Vagina (tissue), 2 donors: ENCODE measurements at regions not wholly inside any gene's neighbourhood (a gene's known extent, or its start where the extent isn't known, plus 50 kb on each side); places are given as distances from the start of the nearest gene placed in this dataset.

Source experiments
- CTCF ChIP-seq, 3 experiments: fragments of 450-650 bp in 2 of 3; fragments of 200-600 bp in 1 of 3; sonication (generic) in 1 of 3; IDR thresholded peaks; one replicate each; pipeline ENCODE4 v1.5.1; 2017 to 2019; ENCODE audit warnings: antibody characterized with exemption in 3 of 3, mild to moderate bottlenecking in 2 of 3, moderate library complexity in 2 of 3
- POLR2A ChIP-seq, 2 donors: fragments of 450-650 bp; IDR thresholded peaks; one replicate each; pipeline ENCODE4 v1.6.1; 2017; ENCODE audit warnings: antibody characterized with exemption in 2 of 2, mild to moderate bottlenecking in 2 of 2, moderate library complexity in 2 of 2
- POLR2AphosphoS5 ChIP-seq, 2 donors: sonication (generic); formaldehyde crosslinking; IDR thresholded peaks; one replicate each; pipeline ENCODE4 v1.9.0; 2017; ENCODE audit warnings: antibody characterized with exemption in 2 of 2, mild to moderate bottlenecking in 2 of 2, low read depth in 1 of 2; ENCODE audit not compliant: insufficient read depth in 1 of 2

DNA sequence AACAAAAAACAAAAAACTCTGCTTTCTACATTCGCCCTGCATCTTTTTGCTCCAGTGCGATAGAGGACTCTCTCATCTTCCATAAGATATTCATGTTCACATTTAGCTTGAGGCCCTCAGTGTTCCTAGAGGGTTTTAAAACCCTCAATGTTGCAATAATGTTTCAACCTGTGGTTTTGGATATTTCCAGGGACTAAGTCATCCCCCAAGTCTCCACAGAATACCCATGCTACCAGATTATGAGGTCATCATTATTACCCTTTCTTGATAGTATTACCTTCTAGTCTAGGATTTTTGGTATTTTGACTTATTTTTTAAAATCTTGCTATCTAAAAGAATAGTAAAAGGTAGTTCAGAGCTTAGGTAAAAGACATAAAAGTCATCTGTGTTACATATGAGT lies 480.5 kb upstream of the ID4 start:
- TF ChIP-seq CTCF (IDR thresholded peaks at IDR 0.05) = no peak
- no peak for TF ChIP-seq POLR2A (IDR thresholded peaks at IDR 0.05)
- TF ChIP-seq POLR2AphosphoS5 (IDR thresholded peaks at IDR 0.05; ENCODE audit: insufficient read depth in 1 of 2, low read depth in 1 of 2) = no peak
